ENCODE measurements at regions not wholly inside any gene's neighbourhood (a gene's known extent, or its start where the extent isn't known, plus 50 kb on each side); places are given as distances from the start of the nearest gene placed in this dataset.

DNA sequence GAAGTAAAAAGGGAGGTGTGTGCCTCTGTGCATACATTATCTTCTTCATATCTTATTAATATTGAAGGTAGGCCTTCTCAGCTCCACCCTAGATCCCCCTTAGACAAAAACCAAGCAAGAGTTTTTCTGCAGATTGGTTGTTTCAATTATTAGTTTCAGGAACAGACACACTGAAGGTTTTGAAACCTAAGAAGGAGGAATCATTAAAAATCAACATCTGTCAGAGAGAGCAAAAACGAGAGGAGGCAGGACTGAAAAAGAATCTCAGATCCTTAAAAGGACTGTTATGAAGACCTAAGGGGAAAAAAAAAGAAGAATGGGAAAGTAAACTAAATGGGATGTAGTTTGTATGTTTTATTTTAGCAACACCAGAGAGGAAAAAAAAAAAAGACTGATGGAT, 560.8 kb upstream of the JAG1 start:
- H3K4ac ChIP-seq (ENCODE audit: low read depth, low read length), result no peak overlapping the region
- no peak; the same call in 1 of the 2 replicates for ATAC-seq (ENCODE audit: low read depth)
- H3K4me2 ChIP-seq (ENCODE audit: low read depth, low read length), result no peak overlapping the region
- dilution Hi-C loops (cut with HindIII; ENCODE audit: low sequenced_read_pairs, unreplicated experiment) (no loop called here), in situ Hi-C loops (cut with MboI; ENCODE audit: low sequenced_read_pairs) (no loop called here), intact Hi-C loops (cut with micrococcal nuclease) (no loop called here)
- no peak overlapping the region for H3K23ac ChIP-seq (ENCODE audit: low read depth, low read length)
- no peak overlapping the region for H4K91ac ChIP-seq (ENCODE audit: insufficient read depth, low read depth, low read length)
- ChIA-PET CTCF (interaction anchor here (1.2 kb wide), 1 partner anchor 11 kb away, joined by 4 read pairs; no protein-coding TSS in a partner anchor), POLR2A (ENCODE audit: unreplicated experiment) (no interaction called here)
- peak overlapping the region; percentile 1; the same call in 2 of the 3 replicates for H2BK15ac ChIP-seq (ENCODE audit: low read depth, low read length)
- no peaks in the 10 kb centered on the region for H4K20me1 ChIP-seq (ENCODE audit: insufficient read depth, low read length)
- H3K36me3 ChIP-seq (ENCODE audit: control insufficient read depth, insufficient read depth, low read length), result no peaks in the 10 kb centered on the region
- no peak overlapping the region for H2AK9ac ChIP-seq (replicated peaks; ENCODE audit: low read depth, low read length, poor library complexity)
- H3K27ac ChIP-seq (ENCODE audit: insufficient read depth, low read length), result no peak overlapping the region
- peak overlapping the region; percentile 67; the same call in 1 of the 2 replicates for H2BK20ac ChIP-seq (ENCODE audit: low read depth, low read length)
- no peaks in the 10 kb centered on the region for H3K27me3 ChIP-seq (ENCODE audit: control insufficient read depth, insufficient read depth, low read length)
- H3K18ac ChIP-seq (ENCODE audit: low read depth, low read length), result no peak overlapping the region; the same call in 1 of the 2 replicates
- H3K14ac ChIP-seq (replicated peaks; ENCODE audit: low read depth, low read length), result no peak overlapping the region
- no peak overlapping the region for H4K5ac ChIP-seq (ENCODE audit: low read depth, low read length)
- H3K79me1 ChIP-seq (ENCODE audit: low read depth in 1 of 2, low read length in 2 of 2), result no peaks in the 10 kb centered on the region
- peak overlapping the region; percentile 41; the same call in 1 of the 2 replicates for H2BK120ac ChIP-seq (ENCODE audit: low read depth, low read length)
- BruUV-seq (replicated peaks), result no TSS peak
- H3K56ac ChIP-seq (ENCODE audit: extremely low read depth, insufficient read depth, low read length), result no peak overlapping the region
- no peak overlapping the region for H4K8ac ChIP-seq (ENCODE audit: low read depth in 2 of 2, low read length in 2 of 2)
- H3K9me1 ChIP-seq (ENCODE audit: insufficient read depth, low read length), result no peaks in the 10 kb centered on the region
- H2AFZ ChIP-seq (replicated peaks; ENCODE audit: low read length, poor library complexity), result no peak overlapping the region
- DNase-seq, result peak; percentile 16
- H2BK5ac ChIP-seq (ENCODE audit: low read depth, low read length, poor library complexity, severe bottlenecking), result no peak overlapping the region
- H3K9ac ChIP-seq (ENCODE audit: low read depth, low read length), result no peak overlapping the region
- peaks cover 6% of the 10 kb centered on the region for H3K4me1 ChIP-seq (ENCODE audit: control insufficient read depth, insufficient read depth, low read length)
- TF ChIP-seq, protein P1, sequence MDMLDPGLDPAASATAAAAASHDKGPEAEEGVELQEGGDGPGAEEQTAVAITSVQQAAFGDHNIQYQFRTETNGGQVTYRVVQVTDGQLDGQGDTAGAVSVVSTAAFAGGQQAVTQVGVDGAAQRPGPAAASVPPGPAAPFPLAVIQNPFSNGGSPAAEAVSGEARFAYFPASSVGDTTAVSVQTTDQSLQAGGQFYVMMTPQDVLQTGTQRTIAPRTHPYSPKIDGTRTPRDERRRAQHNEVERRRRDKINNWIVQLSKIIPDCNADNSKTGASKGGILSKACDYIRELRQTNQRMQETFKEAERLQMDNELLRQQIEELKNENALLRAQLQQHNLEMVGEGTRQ (IDR thresholded peaks at IDR 0.05; ENCODE audit: low read depth, low read length), result no peak
- TF ChIP-seq MAZ (IDR thresholded peaks at IDR 0.05; ENCODE audit: borderline replicate concordance, low read depth, low read length) (no peak), RFX5 (IDR thresholded peaks at IDR 0.05; ENCODE audit: low read depth, low read length) (no peak), SMC3 (IDR thresholded peaks at IDR 0.05; ENCODE audit: low read depth, low read length) (no peak), FOS (IDR thresholded peaks at IDR 0.05; ENCODE audit: low read depth, low read length) (no peak), MXI1 (IDR thresholded peaks at IDR 0.05; ENCODE audit: borderline replicate concordance, low read depth, low read length) (no peak), BHLHE40 (IDR thresholded peaks at IDR 0.05; ENCODE audit: low read depth, low read length) (no peak), CEBPB (IDR thresholded peaks at IDR 0.05; ENCODE audit: low read depth, low read length) (no peak), MAFK (IDR thresholded peaks at IDR 0.05; ENCODE audit: low read depth, low read length) (no peak), RAD21 (IDR thresholded peaks at IDR 0.05; ENCODE audit: low read length) (no peak), CHD1 (IDR thresholded peaks at IDR 0.05; ENCODE audit: low read depth, low read length) (no peak), NFE2L2 (IDR thresholded peaks at IDR 0.05; ENCODE audit: low read depth, low read length) (no peak), RCOR1 (IDR thresholded peaks at IDR 0.05; ENCODE audit: insufficient replicate concordance, low read length) (no peak), POLR2A (IDR thresholded peaks at IDR 0.05; ENCODE audit: low read depth, low read length) (no peak)
- TF ChIP-seq, protein P2, sequence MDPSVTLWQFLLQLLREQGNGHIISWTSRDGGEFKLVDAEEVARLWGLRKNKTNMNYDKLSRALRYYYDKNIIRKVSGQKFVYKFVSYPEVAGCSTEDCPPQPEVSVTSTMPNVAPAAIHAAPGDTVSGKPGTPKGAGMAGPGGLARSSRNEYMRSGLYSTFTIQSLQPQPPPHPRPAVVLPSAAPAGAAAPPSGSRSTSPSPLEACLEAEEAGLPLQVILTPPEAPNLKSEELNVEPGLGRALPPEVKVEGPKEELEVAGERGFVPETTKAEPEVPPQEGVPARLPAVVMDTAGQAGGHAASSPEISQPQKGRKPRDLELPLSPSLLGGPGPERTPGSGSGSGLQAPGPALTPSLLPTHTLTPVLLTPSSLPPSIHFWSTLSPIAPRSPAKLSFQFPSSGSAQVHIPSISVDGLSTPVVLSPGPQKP (IDR thresholded peaks at IDR 0.05; ENCODE audit: borderline replicate concordance, low read depth, low read length), result no peak
- TF ChIP-seq, protein P3, sequence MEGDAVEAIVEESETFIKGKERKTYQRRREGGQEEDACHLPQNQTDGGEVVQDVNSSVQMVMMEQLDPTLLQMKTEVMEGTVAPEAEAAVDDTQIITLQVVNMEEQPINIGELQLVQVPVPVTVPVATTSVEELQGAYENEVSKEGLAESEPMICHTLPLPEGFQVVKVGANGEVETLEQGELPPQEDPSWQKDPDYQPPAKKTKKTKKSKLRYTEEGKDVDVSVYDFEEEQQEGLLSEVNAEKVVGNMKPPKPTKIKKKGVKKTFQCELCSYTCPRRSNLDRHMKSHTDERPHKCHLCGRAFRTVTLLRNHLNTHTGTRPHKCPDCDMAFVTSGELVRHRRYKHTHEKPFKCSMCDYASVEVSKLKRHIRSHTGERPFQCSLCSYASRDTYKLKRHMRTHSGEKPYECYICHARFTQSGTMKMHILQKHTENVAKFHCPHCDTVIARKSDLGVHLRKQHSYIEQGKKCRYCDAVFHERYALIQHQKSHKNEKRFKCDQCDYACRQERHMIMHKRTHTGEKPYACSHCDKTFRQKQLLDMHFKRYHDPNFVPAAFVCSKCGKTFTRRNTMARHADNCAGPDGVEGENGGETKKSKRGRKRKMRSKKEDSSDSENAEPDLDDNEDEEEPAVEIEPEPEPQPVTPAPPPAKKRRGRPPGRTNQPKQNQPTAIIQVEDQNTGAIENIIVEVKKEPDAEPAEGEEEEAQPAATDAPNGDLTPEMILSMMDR (conservative IDR thresholded peaks at IDR 0.05; ENCODE audit: low read depth, low read length), result no peak
- no peak overlapping the region for H3K4me3 ChIP-seq (ENCODE audit: insufficient read depth, low read depth, low read length)
- H3K9me3 ChIP-seq (ENCODE audit: control insufficient read depth, insufficient read depth, low read length), result no peaks in the 10 kb centered on the region
- no peak overlapping the region for H2AK5ac ChIP-seq (ENCODE audit: low read depth, low read length)
- no CpG with 5 or more reads among the region's 1 CpG for WGBS, 2 experiments (ENCODE audit: extremely low coverage in 2 of 2, insufficient read length in 1 of 2)
